Neural progenitor cell (in vitro differentiated cells): ENCODE measurements at regions not wholly inside any gene's neighbourhood (a gene's known extent, or its start where the extent isn't known, plus 50 kb on each side); places are given as distances from the start of the nearest gene placed in this dataset.

Experiments used
- EZH2phosphoT487 ChIP-seq: fragments of 200-600 bp; sonication (generic); IDR thresholded peaks from 2 replicates; pipeline ENCODE4 v1.6.1; 2017; ENCODE audit warnings: antibody characterized with exemption
- TF ChIP-seq, protein P1 (sequence below): fragments of 200-600 bp; sonication (generic); IDR thresholded peaks from 2 replicates; pipeline ENCODE4 v1.5.1; 2017; ENCODE audit warnings: antibody characterized with exemption, mild to moderate bottlenecking

DNA sequence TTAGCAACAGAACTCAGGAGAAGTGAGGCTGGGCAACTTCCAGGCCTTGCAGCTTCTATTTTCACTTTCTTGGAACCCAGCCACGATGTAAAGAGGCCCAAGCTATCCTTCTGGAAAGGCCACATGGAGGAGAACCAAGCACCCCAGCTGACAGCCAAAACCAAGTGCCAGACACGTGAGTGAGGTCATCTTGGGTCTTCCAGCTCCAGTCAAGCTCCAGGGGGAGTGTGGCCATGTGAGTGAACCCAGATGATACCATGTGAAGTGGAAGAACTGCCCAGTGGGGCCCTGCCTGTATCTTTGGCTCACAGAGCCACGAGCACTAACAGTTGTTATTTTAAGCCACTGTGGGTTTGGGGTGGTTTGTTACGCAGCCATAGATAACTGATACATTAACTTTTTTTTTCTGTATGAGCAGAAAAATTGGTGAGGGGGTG, 126.8 kb upstream of the MAP1LC3B2 start:
- TF ChIP-seq, protein P1, sequence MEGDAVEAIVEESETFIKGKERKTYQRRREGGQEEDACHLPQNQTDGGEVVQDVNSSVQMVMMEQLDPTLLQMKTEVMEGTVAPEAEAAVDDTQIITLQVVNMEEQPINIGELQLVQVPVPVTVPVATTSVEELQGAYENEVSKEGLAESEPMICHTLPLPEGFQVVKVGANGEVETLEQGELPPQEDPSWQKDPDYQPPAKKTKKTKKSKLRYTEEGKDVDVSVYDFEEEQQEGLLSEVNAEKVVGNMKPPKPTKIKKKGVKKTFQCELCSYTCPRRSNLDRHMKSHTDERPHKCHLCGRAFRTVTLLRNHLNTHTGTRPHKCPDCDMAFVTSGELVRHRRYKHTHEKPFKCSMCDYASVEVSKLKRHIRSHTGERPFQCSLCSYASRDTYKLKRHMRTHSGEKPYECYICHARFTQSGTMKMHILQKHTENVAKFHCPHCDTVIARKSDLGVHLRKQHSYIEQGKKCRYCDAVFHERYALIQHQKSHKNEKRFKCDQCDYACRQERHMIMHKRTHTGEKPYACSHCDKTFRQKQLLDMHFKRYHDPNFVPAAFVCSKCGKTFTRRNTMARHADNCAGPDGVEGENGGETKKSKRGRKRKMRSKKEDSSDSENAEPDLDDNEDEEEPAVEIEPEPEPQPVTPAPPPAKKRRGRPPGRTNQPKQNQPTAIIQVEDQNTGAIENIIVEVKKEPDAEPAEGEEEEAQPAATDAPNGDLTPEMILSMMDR = no peak
- TF ChIP-seq EZH2phosphoT487 = no peak
